Astrocyte of the spinal cord (primary cell): ENCODE measurements at regions not wholly inside any gene's neighbourhood (a gene's known extent, or its start where the extent isn't known, plus 50 kb on each side); places are given as distances from the start of the nearest gene placed in this dataset.
"Not testable (repeated sequence)": the region's sequence is repeated elsewhere in the genome, so short reads cannot be mapped to it uniquely, and the experiment has no call there.

Source experiments
- DNase-seq: peaks from one replicate; pipeline ENCODE4 v3.0.0; 2011; ENCODE audit warnings: low read depth, low spot score
- H3K4me3 ChIP-seq: 2 replicates; pipeline ENCODE4 v1.5.1; 2011; ENCODE audit warnings: low read depth, mild to moderate bottlenecking, low read length, moderate library complexity
- CTCF ChIP-seq: IDR thresholded peaks from 2 replicates; pipeline ENCODE4 v1.5.1; 2012; ENCODE audit warnings: low read depth, mild to moderate bottlenecking, low read length, inconsistent platforms
- in situ Hi-C: cut with HindIII; loops from 2 replicates; pipeline ENCODE4 v1.10.0; 2017; ENCODE audit warnings: low sequenced_read_pairs

DNA sequence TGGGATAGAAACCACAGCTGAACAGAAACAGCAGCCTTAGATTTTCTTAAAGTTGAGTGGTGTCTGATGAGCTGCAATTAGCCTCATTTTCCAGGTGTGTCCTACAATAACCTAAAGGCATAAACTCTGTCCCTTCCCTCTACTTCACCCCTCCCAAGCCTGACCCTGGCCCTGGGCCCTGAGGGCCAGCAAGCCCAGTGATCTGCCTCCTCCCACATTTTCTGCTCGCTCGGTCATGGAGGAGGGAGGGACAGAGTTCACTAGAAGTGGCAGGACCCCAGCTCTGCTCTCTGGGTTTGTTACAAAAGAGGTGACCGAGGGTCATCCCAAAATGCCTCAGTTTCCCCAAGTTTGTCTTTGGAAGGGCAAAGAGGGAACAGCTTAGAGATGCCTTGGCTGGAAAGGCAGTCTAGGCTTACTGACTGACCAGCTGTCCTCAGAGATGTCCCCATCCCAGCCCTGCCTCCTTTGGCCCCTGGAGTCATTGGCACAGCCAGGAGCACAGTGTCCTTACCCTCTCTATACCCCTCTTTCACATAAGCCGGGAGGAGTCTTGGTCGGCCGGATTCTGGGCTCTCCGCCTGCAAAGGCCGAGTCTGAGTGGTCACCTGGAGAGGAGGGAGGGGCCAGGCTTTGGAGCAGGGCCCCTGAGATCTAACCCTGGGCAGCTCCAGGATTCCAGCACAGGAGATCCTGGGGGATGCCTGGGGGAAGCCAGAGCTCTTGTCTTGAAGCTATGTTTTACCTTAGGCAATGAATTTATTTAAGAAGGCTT, 172.7 kb downstream of the PTPRU start:
- no peak for DNase-seq

DNA sequence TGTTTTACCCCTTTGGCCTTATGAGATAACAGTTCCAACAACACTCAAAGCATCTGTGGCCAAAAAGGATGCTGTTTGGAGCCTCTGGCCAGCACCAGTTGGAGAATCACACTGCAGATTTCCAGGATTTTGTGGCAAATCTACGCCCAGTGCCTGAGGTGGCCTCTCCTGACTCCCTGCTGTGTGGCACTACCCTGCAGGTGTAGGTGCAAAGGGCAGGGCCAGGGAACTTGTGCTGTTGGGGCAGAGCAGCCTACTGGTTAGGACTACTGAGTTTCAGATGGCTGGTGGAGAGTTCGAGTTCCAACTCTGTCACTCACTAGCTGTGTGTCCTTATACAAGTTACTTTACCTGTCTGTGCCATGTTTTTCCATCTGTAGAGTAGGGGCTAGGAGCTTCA, 170.5 kb downstream of the PTPRU start:
- in situ Hi-C loops = no loop called here
- DNase-seq = no peak
- H3K4me3 ChIP-seq = no peak overlapping the region
- no peak for TF ChIP-seq CTCF

More for the DNA sequence above, 172.7 kb downstream of the PTPRU start:
- no peak overlapping the region for H3K4me3 ChIP-seq
- in situ Hi-C loops = no loop called here
- no peak for TF ChIP-seq CTCF

DNA sequence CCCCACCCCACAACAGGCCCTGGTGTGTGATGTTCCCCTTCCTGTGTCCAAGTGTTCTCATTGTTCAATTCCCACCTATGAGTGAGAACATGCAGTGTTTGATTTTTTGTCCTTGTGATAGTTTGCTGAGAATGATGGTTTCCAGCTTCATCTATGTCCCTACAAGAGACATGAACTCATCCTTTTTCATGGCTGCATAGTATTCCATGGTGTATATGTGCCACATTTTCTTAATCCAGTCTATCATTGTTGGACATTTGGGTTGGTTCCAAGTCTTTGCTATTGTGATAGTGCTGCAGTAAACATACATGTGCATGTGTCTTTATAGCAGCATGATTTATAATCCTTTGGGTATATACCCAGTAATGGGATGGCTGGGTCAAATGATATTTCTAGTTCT, 163.9 kb downstream of the PTPRU start:
- DNase-seq, H3K4me3 ChIP-seq, in situ Hi-C loops: not testable (repeated sequence)

GRCh38 chr1:29399465-29399864, 163.1 kb downstream of the PTPRU start:
- TF ChIP-seq CTCF = no peak
- in situ Hi-C loops = loop anchor here (25.0 kb wide), 1 partner anchor 162 kb away; the partner anchor contains the start of genes MECR and PTPRU
- DNase-seq = no peak
- H3K4me3 ChIP-seq = no peak overlapping the region

- no peak overlapping the region for H3K4me3 ChIP-seq
- DNase-seq = peak; percentile 29
- in situ Hi-C loops = loop anchor here (25.0 kb wide), 1 partner anchor 161 kb away; the partner anchor contains the start of genes MECR and PTPRU
- no peak for TF ChIP-seq CTCF
These were observed 162.1 kb downstream of the PTPRU start for GRCh38 chr1:29398431-29398830.

DNA sequence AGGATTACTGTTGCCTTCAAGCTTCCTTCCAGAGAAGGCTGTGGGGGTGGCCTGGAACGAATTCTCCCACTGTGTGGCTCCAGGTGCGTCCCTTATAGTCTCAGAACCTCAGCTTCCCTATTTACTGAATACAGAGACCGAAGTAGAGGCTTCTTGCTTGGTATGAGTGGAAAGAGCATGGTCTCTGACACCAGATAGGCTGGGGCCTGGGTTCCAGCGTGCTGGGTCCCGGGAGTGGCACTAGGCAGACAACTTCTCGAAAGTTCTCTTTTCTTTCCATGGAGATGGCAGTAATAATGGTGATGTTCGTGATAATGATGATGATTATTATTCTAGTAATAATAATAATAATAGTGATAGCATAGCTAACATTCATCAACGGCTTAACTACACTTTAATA, 161.7 kb downstream of the PTPRU start:
- DNase-seq = no peak
- no peak overlapping the region for H3K4me3 ChIP-seq
- in situ Hi-C loops = loop anchor here (25.0 kb wide), 1 partner anchor 161 kb away; the partner anchor contains the start of genes MECR and PTPRU
- no peak for TF ChIP-seq CTCF

- no peak for DNase-seq
- H3K4me3 ChIP-seq = no peak overlapping the region
- TF ChIP-seq CTCF = no peak
- in situ Hi-C loops = loop anchor here (25.0 kb wide), 1 partner anchor 160 kb away; the partner anchor contains the start of genes MECR and PTPRU
These were observed 160.9 kb downstream of the PTPRU start for GRCh38 chr1:29397256-29397590.
